ENCODE measurements at regions not wholly inside any gene's neighbourhood (a gene's known extent, or its start where the extent isn't known, plus 50 kb on each side); places are given as distances from the start of the nearest gene placed in this dataset.

GRCh38 chr18:77448046-77448445, 198.4 kb downstream of the GALR1 start:
- no peak for DNase-seq (ENCODE audit: low read depth)

DNA sequence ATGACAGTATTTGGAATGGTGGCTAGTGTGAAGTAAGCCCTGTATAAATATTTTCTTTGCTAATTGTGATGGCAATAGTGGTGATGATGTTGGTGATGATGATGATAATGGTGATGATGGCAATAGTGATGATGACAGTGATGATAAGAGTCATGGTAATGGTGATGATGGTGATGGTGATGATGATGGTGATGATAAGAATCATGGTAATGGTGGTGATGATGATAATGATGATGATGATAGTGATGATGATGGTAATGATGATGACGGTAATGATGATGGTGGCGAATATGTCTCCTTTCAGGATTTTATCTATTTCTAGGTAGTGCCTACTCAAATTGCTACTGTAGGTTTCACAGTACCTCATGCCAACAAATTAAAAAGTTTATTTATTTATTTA, 205.4 kb downstream of the GALR1 start:
- DNase-seq (ENCODE audit: low read depth), result no peak

- DNase-seq (ENCODE audit: low read depth), result no peak
Observed at GRCh38 chr18:77457681-77458080, 208.0 kb downstream of the GALR1 start.

- DNase-seq (ENCODE audit: low read depth), result no peak
Observed at GRCh38 chr18:77461062-77461688, 211.5 kb downstream of the GALR1 start.

DNA sequence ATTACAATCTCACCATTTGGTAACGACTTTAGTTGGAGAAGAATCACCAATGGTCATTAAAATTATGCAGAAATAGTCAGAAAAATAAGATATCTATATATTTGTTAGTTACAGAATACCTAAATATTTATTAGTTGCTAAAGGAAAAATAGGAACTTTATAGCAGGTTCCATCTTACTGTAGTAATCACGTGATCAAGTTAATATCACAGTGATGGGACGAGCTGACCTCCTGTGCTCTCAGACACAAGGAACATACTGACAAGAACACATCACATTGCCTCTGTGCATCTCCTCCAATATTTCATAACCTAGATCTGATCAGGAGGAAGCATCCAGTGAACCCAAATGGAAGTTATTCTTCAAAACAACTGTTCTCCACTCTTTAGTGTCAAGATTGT, 215.3 kb downstream of the GALR1 start:
- DNase-seq (ENCODE audit: low read depth), result no peak

GRCh38 chr18:77466890-77467289, 217.2 kb downstream of the GALR1 start:
- DNase-seq (ENCODE audit: low read depth), result no peak

- DNase-seq (ENCODE audit: low read depth), result no peak
Observed at GRCh38 chr18:77469131-77469530, 219.5 kb downstream of the GALR1 start.

GRCh38 chr18:77470569-77471413, 221.1 kb downstream of the GALR1 start:
- DNase-seq (ENCODE audit: low read depth), result no peak

- DNase-seq (ENCODE audit: low read depth), result no peak
Observed at GRCh38 chr18:77472509-77472908, 222.9 kb downstream of the GALR1 start.

DNA sequence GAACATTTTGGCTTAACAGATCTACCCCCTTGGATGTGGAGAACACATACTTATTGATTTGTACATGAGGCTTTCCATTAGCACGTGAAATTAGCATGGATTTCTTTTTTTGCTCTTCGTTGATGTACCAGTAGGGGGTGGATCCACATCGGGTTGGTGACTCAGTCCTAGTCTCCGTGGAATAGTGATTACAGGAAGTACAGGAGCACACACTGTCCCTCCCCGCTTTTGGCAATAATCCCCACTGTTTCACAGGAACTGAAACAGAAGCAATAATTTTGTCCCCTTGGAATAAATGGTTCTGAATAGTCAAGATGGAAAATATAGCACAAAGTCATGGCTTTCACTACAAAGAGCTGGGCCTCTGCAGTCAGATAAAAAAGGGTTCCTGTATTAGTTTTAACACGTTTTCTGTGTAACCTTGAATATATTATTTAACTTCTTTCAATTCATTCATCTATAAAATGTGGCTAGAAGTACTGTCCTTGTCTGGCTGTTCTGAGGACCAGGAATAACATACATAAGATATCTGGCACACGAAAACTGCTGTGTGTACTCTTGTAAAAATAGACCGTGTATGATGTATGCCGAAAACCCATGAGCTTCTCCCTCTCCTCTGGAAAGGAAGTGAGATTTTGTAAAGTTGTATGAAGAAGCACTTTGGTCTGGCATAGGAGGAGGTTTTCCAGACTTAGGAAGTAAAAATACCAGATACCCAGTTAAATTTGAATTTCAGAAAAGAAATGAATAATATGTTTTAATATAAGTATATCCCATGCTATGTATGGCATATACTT, 229.2 kb downstream of the GALR1 start:
- DNase-seq (ENCODE audit: low read depth), result no peak

GRCh38 chr18:77481541-77481940, 231.9 kb downstream of the GALR1 start:
- no peak for DNase-seq (ENCODE audit: low read depth)

DNA sequence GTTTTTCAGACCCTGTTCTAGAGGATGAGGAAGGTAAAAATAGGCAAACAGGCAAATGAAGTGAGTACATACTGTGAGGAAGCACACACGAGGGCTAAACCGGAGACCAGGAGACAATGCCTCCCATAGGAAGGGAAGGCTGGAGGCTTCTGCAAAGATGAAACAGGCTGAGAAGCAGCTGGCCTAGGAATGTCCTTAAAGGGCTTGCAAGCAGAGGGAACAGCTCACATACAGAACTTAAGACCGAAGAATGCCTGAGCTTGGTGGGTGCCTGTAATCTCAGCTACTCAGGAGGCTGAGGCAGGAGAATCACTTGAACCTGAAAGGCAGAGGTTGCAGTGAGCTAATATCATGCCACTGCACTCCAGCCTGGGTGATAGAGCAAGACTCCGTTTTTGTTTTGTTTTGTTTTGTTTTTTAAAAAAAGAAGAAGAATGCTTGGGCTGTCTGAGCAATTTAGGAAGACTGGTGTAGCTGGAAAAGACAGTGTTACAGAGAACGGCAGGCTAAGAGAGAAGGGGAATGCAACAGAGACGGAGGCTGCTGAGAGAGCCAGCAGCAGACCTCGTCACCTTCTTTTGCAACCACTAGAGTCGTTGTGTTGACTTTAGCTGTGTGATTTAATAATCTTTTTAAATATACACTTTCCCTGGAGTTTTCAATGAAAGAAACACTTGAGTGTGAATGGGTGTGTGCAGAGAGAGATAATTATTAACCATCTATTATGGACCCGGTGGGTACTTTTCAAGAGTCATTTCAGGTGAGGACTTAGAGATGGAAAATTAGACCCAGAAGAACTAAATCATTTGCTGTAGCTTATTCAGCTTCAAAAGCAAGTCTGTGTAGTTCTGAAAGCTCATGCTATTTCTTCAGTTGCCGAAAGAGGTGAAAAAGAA, 232.8 kb downstream of the GALR1 start:
- no peak for DNase-seq (ENCODE audit: low read depth)

GRCh38 chr18:77486985-77487384, 237.3 kb downstream of the GALR1 start:
- DNase-seq (ENCODE audit: low read depth), result no peak

GRCh38 chr18:77487951-77488740, 238.5 kb downstream of the GALR1 start:
- no peak for DNase-seq (ENCODE audit: low read depth)

DNA sequence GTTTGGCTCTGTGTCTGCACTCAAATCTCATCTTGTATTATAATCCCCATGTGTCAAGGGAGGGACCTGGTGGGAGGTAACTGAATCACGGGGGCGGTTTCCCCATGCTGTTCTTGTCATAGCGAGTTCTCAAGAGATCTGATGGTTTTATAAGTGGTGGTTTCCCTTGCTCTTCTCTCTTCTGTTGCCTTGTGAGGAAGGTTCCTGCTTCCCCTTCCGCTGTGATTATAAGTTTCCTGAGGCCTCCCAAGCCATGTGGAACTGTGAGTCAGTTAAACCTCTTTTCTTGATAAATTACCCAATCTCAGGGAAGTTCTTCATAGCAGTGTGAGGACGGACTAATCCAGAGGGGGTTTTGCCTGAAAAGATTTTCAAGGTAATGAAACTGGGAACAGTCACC, 245.4 kb downstream of the GALR1 start:
- DNase-seq (ENCODE audit: low read depth), result no peak

DNA sequence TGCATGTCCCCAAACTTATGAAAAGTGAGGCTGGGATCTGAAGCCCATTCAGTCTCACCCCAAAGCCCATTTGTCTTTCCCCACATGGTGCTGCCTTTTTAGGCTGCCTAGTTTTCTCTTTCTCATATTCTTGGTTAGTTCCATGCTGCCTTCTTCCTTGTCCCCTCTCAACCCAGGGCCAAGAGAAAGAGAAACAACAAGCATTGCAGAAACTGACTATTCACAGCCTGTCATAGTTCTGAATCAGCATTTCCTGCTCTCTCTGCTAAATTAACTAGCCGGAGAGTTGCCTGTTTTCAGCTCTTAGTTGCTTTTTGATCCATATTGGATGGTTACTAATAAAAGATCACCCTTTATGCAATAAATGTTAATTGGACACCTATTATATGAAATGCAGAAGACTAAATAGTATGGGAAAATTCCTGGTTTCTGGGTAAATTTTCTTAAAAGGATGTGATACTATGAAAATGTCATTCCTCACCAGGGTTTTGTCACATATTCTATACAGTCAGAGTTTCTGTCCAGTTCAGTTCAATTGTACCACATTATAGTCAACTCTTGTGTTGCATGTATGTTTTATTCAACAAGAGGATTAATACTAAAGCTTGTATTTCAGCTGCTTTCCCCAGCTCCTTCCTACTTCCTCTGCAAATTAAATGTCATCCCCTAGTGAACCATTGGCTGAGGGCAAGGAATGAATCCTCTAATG, 246.5 kb downstream of the GALR1 start:
- DNase-seq (ENCODE audit: low read depth), result no peak

DNA sequence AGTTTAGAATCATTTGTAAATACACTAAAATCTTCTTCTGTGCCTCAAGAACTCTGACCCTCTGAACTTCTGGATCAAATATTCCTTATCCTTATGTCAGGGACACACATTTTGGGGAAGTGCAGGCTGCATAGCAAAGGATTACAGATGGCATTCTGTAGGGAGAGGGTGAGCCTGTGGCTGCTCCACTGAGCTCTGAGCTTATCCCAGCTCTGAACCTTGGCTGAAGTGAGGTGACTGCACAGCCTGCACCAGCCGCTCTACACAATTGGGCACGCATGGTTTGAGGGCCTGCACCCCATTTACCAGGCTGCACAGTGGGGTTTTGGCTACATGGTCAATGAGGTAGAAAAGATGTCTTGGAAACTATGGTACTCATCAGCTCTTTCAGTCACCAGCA, 251.6 kb downstream of the GALR1 start:
- no peak for DNase-seq (ENCODE audit: low read depth)

GRCh38 chr18:77505499-77505898, 255.9 kb downstream of the GALR1 start:
- DNase-seq (ENCODE audit: low read depth), result no peak

DNA sequence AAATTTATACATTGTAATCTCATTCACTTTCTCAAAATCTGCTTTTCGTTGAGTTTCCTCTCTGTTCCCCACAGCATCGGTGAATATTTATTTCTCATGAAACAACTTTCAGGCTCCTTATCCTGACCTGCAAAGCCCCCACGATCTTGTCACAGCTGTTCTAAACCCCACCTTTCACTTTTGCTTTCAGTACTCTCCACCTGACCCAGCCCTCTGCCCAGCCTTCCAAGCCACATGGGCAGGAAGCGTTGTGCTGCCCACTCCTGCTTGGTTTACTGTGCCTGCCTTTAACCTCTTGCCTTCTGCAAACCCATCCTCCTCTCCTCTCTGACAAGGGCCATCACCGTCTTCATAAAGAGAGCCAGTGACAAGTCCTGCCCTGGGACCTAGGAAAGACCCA, 262.5 kb downstream of the GALR1 start:
- no peak for DNase-seq (ENCODE audit: low read depth)

DNA sequence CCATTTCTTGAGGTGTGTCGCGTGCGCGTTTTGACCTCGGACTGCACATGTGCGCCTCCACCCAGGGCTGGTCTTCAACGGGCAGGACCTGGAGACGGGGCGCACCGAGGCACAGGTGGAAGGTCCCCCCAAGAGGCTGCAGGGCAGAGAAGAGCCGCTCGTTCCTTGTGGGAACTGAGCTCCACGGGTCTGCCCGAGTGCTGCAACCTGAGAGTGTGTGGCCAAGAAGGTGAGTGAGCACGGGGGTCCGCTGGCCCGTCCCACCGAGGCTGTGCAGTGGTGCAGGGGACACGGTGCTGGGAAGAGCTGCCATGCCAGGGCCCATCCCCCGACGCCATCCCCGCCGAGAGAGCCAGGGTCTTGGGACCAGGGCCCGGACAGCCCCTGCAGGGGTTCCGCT, 268.3 kb downstream of the GALR1 start:
- DNase-seq (ENCODE audit: low read depth), result no peak
